GM21786 (cell line): ENCODE measurements at regions not wholly inside any gene's neighbourhood (a gene's known extent, or its start where the extent isn't known, plus 50 kb on each side); places are given as distances from the start of the nearest gene placed in this dataset.

Experiments used
- ATAC-seq: cut with Tn5 transposase; IDR thresholded peaks from one replicate; pipeline ENCODE4 v1.9.1; 2021; ENCODE audit not compliant: unreplicated experiment

- ATAC-seq: no peak
Measured at GRCh38 chr6:156651486-156651885, 125.7 kb upstream of the ARID1B start.

GRCh38 chr6:156650896-156651390 is 126.2 kb upstream of the ARID1B start:
- no peak for ATAC-seq

DNA sequence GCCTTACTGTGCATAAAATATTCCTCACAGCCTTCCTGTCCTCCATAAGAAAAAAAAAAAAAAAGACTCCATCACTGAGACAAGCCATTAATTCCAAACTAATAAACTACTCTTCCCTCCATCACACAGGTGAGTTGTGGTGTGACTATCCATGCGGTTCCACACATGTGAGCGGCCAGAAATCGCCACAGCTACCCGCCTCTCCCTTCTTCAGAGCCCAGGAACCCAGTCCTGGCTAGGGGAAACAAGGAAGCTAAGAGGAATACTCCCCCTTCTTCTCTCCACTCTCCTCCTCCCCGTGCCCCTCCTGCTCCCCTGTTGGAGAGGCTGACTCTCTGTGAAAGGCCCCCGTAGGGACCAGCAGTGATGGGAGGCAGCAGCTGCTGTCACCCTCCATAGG is 128.6 kb upstream of the ARID1B start:
- ATAC-seq: no peak

- no peak for ATAC-seq
Measured at GRCh38 chr6:156647991-156648390, 129.2 kb upstream of the ARID1B start.

GRCh38 chr6:156647140-156647784 is 129.9 kb upstream of the ARID1B start:
- no peak for ATAC-seq

GRCh38 chr6:156646496-156646895 is 130.7 kb upstream of the ARID1B start:
- no peak for ATAC-seq

DNA sequence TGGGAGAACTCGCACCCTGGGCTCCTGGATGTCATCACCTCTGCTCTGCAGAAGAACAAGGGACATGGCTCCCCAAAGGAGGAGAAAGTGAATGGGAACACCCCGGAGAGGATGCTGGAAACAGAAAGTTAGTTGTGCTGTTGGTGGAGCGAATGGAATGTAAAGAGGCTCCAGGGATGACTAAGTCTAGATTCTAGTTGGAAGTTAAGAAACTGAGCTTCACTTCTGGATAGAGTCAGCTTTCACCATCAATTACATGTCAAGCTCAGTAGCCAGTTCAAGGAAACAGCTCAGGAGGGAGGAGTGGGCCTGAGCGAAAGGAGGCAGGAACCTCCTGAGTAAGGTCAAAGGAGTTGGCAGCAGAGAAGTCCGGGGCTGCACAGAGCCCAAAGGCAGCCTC is 132.1 kb upstream of the ARID1B start:
- no peak for ATAC-seq

DNA sequence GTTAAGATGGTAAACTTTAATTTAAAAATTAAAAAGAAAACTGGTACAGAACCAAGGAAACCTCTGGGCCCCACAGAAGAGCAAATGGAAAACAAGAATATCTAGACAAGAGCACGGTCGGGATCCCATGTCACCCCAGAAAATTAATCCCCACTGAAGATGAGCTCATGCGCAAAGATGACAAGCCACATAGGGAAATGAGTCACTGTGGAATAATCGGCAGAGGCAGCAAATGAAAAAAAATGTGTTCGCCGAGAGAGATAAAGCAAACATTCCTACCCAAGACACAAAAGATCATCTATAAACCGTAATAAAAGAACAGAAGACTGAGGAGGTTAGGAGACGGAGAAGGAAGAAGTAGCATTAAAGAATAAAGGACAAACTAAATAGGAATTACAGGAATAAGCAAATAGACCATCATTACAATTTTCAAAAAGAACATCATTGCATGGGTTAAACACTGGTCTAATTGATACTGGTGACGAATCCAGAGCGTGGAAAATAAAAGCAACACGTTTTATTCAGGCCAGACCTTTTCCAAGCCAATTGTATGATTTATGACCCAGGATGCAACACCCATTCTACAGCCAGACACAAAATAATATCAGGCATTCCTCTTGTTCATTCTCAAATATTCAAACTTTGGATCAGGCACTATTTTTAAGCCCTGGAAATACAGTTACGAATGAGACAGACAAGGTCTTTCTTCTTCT is 138.0 kb upstream of the ARID1B start:
- no peak for ATAC-seq

DNA sequence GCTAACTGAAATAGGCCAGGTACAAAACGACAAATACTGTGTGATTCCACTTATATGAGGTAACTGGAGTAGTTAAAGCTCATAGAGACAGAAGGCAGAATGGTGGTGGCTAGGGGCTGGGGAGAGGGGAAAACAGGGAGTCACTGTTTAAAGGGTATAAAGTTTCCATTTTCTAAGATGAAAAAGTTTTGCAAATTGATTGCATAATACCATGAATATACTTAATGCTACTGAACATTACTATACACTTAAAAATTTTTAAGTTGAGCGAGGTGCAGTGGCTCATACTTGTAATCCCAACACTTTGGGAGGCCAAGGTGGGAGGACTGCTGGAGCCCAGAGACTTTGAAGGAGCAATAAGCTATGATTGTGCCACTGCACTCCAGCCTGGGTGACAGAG is 138.6 kb upstream of the ARID1B start:
- no peak for ATAC-seq

GRCh38 chr6:156634951-156635371 is 142.2 kb upstream of the ARID1B start:
- no peak for ATAC-seq

DNA sequence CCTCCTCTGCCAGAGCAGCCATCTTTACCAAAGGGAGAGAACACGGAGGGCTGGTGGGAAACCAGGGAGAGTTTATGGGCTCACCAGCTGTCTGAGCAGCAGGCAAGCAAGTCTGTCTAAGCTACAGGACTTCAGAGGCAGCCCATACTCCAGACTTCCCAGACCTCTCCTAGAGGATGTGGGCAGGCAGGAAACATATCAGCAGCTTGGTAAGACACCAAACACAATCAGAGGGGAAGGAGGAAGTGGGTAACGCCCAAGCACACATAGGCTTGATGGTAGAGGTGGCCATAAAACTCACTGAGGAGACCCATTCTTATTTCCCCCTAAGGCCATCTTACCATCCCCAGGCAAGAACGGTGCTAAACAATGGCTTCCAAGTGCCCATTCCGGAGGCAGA is 143.1 kb upstream of the ARID1B start:
- ATAC-seq: no peak

DNA sequence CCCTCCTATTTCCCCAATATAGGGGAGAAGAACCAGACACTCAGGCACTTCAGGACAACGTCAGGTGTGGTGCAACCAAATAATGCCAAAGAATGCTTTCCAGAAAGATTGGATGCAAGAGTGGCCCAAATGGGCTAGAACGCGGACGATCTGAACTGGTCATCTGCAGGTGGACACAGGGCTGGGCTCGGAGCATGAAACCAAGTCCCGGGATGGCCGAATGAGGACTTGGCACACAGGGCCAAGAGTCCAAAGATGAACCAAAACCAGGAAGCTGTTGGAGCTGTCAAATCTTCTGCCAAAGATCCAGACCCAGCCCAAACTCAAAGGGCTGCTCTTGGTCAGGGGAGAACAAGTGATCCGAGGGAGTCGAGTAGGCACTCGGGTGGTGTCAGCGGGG is 143.9 kb upstream of the ARID1B start:
- ATAC-seq: no peak

DNA sequence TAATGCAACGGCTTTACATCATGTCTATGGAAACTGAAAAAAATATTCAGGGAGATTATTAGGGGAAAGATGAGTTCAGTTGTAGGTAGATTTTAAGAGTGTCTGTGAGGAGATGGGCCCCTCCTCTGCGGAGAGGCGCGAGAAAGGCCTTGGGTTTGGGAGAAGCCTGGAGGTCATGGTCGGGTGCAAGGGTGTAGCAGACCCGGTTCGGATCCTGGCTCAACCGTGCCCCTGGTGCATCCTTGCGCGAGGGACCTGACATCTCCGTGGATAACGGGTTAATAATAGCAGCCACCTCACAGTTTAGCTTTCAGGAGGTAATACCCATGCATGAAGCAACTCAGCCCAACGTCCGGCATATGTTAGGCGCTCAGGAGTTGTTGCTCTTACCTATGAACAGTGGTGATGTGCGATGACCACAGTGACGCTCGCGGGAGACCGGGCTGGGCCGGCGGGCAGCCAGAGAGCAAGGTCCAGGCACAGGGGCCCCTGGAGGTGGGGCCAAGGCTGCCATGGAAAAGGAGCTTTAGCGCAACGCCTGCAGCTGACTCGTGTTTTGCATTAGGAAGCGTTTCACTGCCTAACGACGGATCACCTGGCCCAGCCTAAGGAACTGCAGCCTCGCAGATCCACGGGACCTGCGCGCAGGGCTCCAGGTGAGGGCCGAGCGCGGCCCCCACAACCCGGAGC is 146.4 kb upstream of the ARID1B start:
- ATAC-seq: no peak

DNA sequence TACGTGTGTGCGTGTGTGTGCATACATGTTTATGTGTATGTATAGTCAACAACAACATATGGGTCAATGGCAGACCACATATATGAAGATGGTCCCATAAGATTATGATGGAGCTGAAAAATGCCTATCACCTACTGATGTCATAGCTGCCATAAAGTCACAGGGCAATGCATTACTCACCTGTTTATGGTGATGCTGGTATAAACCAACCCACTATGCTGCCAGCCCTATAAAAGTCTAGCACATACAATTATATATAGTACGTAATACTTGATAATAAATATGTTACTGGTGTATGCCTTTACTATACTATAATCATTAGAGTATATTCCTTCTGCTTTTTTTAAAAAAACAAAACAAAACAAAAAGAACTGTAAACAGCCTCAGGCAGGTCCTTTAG is 148.4 kb upstream of the ARID1B start:
- no peak for ATAC-seq

- no peak for ATAC-seq
Measured at GRCh38 chr6:156627524-156627923, 149.7 kb upstream of the ARID1B start.

DNA sequence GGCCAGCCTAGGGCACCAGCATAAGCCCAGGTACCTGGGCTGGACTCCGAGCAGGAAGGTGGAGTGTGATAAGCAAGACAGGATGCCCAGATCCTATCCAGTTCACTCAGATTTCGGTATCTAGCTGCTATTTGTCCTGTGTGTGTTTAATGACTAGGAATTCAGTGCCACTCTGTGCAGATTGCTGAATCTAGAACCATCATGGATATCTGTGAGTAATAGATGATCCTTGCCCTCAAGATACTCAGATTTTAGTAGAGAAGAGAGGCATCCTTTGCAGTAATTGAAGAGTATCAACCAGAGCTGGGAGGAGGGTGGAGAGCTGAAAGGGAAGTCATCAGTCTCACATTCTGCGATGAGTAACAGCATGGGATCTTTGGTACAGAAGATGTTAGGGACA is 155.0 kb upstream of the ARID1B start:
- no peak for ATAC-seq

DNA sequence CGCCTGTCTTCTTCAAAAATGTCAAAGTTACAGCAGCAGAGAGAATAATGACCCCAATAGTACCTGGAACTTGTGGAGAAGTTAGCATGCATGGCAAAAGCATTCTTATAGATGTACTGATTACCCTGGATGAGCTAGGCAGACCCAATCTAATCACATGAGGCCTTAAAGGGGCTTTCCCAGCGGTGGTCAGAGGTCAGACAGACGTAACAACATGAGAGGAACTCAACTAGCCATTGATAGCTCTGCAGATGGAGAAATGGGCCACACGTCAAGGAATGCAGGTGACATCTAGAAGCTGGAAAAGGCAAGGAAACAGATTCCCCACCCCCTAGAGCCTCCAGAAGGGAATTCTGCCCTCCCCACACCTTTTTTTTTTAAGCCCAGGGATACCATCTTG is 156.8 kb upstream of the ARID1B start:
- no peak for ATAC-seq

- ATAC-seq: no peak
Measured at GRCh38 chr6:156618600-156619205, 158.5 kb upstream of the ARID1B start.

GRCh38 chr6:156617941-156618340 is 159.2 kb upstream of the ARID1B start:
- ATAC-seq: no peak

DNA sequence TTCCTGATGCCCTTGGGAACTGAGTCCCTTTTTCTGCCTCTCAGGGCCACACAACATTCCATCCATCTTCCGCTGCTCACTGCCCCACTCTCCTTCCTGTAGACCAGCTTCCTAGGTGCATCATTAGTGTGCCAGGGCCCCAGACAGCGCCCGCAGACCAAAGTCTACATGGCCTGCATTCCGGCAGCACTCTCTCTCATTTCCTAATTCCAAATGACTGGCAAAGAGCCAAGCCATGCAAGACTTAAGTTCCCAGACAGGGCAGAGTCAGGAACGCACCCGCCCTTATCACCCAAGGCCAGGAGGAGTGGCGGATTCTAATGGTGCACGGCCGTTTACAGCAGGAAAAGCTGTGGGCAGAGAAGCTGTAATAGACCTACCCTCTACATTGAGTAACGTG is 159.8 kb upstream of the ARID1B start:
- ATAC-seq: no peak

GRCh38 chr6:156616495-156616894 is 160.7 kb upstream of the ARID1B start:
- no peak for ATAC-seq

DNA sequence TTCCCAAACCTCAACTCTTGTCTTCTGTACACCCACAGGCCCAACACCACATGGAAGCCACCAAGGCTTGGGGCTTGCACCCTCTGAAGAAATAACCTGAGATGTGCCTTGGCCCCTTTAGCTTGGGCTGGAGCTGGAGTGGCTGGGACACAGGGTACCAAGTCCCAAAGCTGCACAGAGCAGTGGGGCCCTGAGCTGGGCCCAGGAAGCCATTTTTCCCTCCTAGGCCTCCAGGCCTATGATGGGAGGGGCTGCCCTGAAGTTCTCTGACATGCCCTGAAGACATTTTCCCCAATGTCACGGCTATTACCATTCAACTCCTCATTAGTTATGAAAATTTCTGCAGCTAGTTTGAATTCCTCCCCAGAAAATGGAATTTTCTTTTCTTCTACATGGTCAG is 163.2 kb upstream of the ARID1B start:
- ATAC-seq: no peak
